ENCODE measurements at regions not wholly inside any gene's neighbourhood (a gene's known extent, or its start where the extent isn't known, plus 50 kb on each side); places are given as distances from the start of the nearest gene placed in this dataset.

GRCh38 chr6:113796038-113796437 lies 61.1 kb upstream of the MARCKS start:
- no peak overlapping the region for H3K4me3 ChIP-seq (replicated peaks in 1 of 2; ENCODE audit: low read depth in 2 of 2, low read length in 2 of 2)
- no peak for DNase-seq (ENCODE audit: low read depth in 2 of 2)
- TF ChIP-seq CTCF (IDR thresholded peaks at IDR 0.05; ENCODE audit: low read depth, low read length): no peak

- DNase-seq (ENCODE audit: low read depth in 2 of 2): no peak
- H3K4me3 ChIP-seq (replicated peaks in 1 of 2; ENCODE audit: low read depth in 2 of 2, low read length in 2 of 2): no peak overlapping the region
- no peak for TF ChIP-seq CTCF (IDR thresholded peaks at IDR 0.05; ENCODE audit: low read depth, low read length)
Measured at GRCh38 chr6:113802779-113803178, 54.4 kb upstream of the MARCKS start.

GRCh38 chr6:113805173-113805790 lies 51.9 kb upstream of the MARCKS start:
- no peak for DNase-seq (ENCODE audit: low read depth in 2 of 2)
- H3K4me3 ChIP-seq (replicated peaks in 1 of 2; ENCODE audit: low read depth in 2 of 2, low read length in 2 of 2): no peak overlapping the region

GRCh38 chr6:113805811-113806495 lies 51.2 kb upstream of the MARCKS start:
- no peak overlapping the region for H3K4me3 ChIP-seq (replicated peaks in 1 of 2; ENCODE audit: low read depth in 2 of 2, low read length in 2 of 2)
- no peak for DNase-seq (ENCODE audit: low read depth in 2 of 2)
- no peak for TF ChIP-seq CTCF (IDR thresholded peaks at IDR 0.05; ENCODE audit: low read depth, low read length)

More at GRCh38 chr6:113805173-113805790, 51.9 kb upstream of the MARCKS start:
- no peak for TF ChIP-seq CTCF (IDR thresholded peaks at IDR 0.05; ENCODE audit: low read depth, low read length)

All from cardiac fibroblast (primary cell).